HG03439 (cell line): ENCODE measurements at regions not wholly inside any gene's neighbourhood (a gene's known extent, or its start where the extent isn't known, plus 50 kb on each side); places are given as distances from the start of the nearest gene placed in this dataset.
"Not testable (repeated sequence)": the region's sequence is repeated elsewhere in the genome, so short reads cannot be mapped to it uniquely, and the experiment has no call there.

ENCODE experiments used
- ATAC-seq: cut with Tn5 transposase; IDR thresholded peaks from one replicate; pipeline ENCODE4 v1.9.1; 2021; ENCODE audit warnings: mild to moderate bottlenecking, moderate library complexity; ENCODE audit not compliant: unreplicated experiment

GRCh38 chr6:127406722-127407121 lies 52.5 kb downstream of the KIAA0408 start:
- not testable (repeated sequence) for ATAC-seq

- no peak for ATAC-seq
These were observed 53.1 kb downstream of the KIAA0408 start for GRCh38 chr6:127406122-127406521.

DNA sequence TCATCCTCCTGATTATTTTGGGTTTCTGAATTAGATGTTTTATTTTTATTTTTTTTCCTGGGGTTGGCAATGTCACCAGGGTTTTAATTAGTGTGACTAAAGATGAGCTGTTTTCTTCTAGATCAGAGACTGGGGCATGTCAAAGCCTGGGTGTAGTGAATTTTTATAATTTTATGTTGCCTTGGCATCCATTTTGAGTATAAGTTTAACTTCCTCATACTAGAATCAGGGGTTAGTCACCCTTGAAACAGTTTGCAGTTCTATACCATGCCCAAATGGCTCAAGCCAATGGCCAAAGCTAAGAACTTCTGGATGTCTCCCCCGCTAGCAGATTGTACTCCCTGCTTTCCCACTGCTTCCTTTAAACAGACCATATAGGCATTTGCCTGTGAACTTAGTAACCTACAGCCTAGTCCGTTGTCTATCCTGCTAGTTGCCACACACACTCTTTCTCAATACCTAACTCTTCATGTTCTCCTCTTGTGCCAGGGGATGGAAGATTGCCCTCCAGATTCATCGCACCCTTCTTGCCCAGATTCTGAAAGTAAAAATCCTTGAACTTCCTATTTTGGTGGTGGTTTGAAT lies 54.5 kb downstream of the KIAA0408 start:
- ATAC-seq, result no peak

GRCh38 chr6:127404133-127404532 lies 55.1 kb downstream of the KIAA0408 start:
- ATAC-seq, result peak; percentile 81

GRCh38 chr6:127403636-127404035 lies 55.6 kb downstream of the KIAA0408 start:
- ATAC-seq, result peak; percentile 76

DNA sequence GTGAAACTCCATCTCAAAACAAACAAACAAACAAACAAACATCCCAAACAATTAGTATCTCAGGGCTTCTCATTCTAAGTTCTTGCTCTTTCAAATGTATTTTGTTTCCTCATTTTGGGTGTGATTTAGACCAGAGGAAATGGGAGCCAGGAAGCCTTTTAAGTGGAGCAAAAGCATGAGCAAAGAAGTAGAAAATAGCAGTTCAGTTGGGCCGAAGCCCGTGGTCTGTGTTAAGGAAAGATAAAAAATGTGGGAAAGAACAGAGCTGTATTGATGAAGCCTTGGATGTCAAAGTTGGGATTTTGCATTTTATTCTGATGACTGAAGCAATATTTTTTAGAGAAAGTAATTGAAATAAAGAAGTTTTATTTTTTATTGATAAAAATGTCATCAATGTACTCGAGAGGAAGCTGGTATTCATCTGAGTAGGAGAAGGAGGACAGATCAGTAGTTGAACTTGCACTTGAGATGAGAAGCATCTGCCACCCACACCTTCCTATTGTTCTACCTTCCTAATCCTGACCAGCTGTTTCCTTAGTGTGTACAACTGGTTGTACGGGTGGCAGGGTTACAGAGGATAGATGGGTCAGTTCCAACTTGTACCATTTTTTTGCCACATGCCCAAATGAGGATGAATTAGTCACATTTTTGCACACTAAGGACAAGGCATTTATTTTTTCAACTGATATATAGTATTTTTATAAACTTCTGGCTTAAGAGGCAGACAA lies 56.1 kb downstream of the KIAA0408 start:
- no peak for ATAC-seq

DNA sequence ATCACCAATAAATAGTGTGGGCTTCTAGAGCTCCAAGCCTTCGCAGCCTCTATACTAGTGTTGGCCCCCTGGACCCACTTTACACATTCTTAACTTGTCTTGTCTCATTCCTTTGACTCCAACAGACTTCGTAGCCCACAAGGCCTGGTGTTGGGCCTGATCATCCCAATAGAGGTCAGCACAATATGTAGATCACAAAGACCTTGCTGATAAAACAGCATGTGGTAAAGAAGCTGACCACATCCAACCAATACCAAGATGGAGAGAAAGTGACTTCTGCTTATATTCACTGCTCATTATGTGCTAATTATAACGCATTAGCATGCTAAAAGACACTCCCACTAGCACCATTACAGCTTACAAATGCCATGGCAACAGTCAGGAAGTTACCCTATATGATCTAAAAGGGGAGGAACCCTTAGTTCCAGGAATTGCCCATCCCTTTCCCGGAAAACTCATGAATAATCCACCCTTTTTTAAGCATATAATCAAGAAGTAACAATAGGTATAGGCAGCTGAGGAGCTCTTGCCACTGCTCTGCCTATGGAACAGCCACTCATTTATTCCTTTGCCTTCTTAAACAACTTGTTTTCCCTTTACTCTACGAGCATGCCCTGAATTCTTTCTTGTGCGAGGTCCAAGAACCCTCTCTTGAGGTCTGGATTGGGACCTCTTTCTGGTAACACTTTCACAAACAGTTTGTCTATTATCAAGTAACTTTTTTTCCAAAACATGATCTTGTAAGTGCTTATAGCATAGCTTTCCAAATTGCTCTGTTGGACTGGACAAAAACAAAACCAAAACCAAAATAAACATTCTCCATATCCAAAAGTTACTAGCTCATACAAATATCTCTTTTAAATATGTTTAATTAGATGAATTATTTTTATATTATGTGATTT lies 54.6 kb upstream of the ECHDC1 start:
- ATAC-seq, result no peak

- not testable (repeated sequence) for ATAC-seq
These were observed 53.8 kb upstream of the ECHDC1 start for GRCh38 chr6:127397171-127397597.
